ENCODE measurements at regions not wholly inside any gene's neighbourhood (a gene's known extent, or its start where the extent isn't known, plus 50 kb on each side); places are given as distances from the start of the nearest gene placed in this dataset.
"Not testable (repeated sequence)": the region's sequence is repeated elsewhere in the genome, so short reads cannot be mapped to it uniquely, and the experiment has no call there.

DNA sequence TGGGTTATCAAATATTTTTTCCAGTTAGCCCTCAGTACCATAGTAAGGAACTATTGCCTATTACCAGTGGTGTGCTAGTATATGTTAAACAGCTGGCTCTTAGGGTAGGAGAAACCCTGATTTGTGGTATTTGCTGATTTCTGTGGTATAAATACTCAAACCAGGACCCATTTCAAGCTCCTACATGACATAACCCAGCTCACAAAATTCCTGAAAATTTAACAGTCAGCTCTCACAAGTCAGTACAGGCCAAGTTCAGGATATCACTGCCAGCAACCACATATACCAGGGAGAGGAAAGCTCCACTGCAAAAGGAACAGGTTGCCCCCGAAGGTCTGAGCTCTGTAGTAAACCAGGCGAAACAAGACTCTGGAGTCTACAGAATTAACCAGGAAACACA, 315.3 kb downstream of the NOVA1 start:
- DNase-seq: no peak
- no peak overlapping the region for H3K27ac Mint-ChIP-seq
- H3K27me3 Mint-ChIP-seq: no peaks in the 10 kb centered on the region
- H3K4me1 Mint-ChIP-seq: no peaks in the 10 kb centered on the region
- H3K4me3 Mint-ChIP-seq: no peak overlapping the region
- no peaks in the 10 kb centered on the region for H3K36me3 Mint-ChIP-seq (ENCODE audit: low read depth)
- CTCF ChIA-PET: no interaction called here
- H3K9me3 Mint-ChIP-seq: no peaks in the 10 kb centered on the region
- POLR2A ChIA-PET: no interaction called here

DNA sequence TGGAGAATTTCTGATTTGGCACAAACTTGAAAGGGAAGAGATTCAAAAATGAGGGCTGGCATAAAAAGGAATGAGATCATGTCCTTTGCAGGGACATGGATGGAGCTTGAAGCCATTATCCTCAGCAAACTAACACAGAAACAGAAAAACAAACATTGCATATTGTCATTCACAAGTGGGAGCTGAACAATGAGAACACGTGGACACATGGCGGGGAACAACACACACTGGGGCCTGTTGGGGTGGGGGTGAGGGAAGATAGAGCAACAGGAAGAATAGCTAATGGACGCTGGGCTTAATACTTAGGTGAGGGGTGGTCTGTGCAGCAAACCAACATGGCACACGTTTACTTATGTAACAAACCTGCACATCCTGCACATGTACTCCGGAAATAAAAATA, 315.8 kb downstream of the NOVA1 start:
- H3K4me1 Mint-ChIP-seq; CTCF ChIA-PET; H3K9me3 Mint-ChIP-seq; POLR2A ChIA-PET; H3K27me3 Mint-ChIP-seq; DNase-seq; H3K27ac Mint-ChIP-seq; H3K36me3 Mint-ChIP-seq (ENCODE audit: low read depth); H3K4me3 Mint-ChIP-seq: not testable (repeated sequence)

DNA sequence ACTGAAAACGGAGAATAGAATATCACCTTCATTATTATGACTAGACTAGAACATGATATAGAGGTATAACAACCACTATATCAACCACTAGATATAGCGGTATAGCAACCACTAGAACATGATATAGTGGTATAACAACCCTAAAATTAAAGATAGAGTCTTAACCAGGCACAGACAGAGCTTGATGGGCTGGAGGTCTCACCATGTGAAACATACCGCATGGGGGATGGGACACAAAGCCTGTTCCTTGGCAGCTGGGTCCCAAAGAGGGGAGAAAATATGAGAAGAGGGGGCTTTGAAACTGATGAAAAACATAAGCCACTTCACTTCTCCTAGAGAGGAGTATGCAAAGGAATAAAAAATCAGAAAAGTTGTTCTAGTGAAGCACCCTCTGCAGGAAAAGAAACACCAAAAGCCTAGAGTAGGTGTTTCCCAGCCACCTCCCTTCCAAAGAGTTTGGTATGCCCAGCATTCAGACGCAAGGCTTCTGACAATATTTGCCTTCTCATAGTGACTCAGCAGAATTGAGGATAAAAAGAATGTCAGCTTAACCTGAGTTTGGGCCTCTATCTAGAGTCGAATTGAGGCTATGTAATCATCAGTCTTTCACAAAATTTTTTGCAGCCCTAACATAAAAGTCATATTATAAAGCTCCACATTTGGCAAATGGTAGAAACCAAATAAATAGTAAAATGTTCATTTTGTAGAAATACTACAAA, 316.4 kb downstream of the NOVA1 start:
- Mint-ChIP-seq H3K4me1 (no peaks in the 10 kb centered on the region), H3K4me3 (no peak overlapping the region), H3K27me3 (no peaks in the 10 kb centered on the region), H3K9me3 (no peaks in the 10 kb centered on the region), H3K27ac (no peak overlapping the region), H3K36me3 (ENCODE audit: low read depth) (no peaks in the 10 kb centered on the region)
- ChIA-PET POLR2A (no interaction called here), CTCF (no interaction called here)
- no peak for DNase-seq

DNA sequence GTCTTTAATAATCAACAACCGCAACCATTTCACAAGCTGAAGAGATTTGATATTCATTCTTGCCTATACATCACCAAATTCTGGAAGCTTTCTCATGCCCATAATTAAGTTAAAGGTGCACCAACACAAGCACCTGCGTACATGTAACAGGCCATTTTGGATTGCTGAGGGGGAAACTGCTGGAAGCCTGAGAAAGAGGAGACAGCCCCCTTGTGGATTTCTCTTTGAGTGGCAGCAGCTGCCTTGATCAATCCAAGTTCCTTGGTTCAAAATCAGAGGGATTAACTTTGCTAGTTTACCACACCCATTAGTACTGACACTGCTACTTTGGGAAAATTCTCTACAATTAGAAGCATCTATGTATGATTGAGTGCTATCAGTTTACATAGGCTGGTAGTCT, 321.1 kb downstream of the NOVA1 start:
- Mint-ChIP-seq H3K27me3 (no peaks in the 10 kb centered on the region), H3K4me3 (no peak overlapping the region), H3K9me3 (peaks cover 2% of the 10 kb centered on the region), H3K36me3 (ENCODE audit: low read depth) (no peaks in the 10 kb centered on the region), H3K27ac (no peak overlapping the region), H3K4me1 (no peaks in the 10 kb centered on the region)
- no peak for DNase-seq
- CTCF ChIA-PET: no interaction called here
- POLR2A ChIA-PET: no interaction called here

DNA sequence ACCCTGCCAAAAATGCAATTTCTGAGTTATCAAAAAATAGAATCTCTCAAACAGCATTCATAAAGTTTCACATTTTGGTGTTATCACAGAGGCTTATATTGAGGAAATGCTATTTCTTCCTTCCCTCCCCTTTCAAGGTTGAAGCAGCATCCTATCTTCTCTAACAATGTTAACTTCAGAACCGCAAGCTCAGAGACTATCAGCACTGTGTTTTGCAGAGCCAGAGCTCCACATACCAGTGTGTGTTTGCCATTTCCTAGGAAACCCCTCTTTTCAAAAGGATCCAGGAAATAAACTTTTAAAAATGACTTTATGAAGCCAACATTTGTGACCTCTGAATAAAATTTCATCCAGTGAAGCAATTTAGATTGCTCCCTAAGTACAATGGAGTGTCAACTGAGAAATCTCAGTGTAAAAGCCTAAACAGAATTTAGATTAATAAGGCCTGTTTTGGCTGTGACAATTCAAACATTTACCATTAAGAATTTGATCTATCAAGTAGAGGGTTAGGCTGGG, 332.6 kb downstream of the NOVA1 start:
- no peak overlapping the region for H3K27ac Mint-ChIP-seq
- ChIA-PET CTCF (no interaction called here), POLR2A (no interaction called here)
- no peaks in the 10 kb centered on the region for H3K27me3 Mint-ChIP-seq
- DNase-seq: no peak
- no peaks in the 10 kb centered on the region for H3K36me3 Mint-ChIP-seq (ENCODE audit: low read depth)
- peaks cover 11% of the 10 kb centered on the region for H3K9me3 Mint-ChIP-seq
- H3K4me3 Mint-ChIP-seq: no peak overlapping the region
- no peaks in the 10 kb centered on the region for H3K4me1 Mint-ChIP-seq

DNA sequence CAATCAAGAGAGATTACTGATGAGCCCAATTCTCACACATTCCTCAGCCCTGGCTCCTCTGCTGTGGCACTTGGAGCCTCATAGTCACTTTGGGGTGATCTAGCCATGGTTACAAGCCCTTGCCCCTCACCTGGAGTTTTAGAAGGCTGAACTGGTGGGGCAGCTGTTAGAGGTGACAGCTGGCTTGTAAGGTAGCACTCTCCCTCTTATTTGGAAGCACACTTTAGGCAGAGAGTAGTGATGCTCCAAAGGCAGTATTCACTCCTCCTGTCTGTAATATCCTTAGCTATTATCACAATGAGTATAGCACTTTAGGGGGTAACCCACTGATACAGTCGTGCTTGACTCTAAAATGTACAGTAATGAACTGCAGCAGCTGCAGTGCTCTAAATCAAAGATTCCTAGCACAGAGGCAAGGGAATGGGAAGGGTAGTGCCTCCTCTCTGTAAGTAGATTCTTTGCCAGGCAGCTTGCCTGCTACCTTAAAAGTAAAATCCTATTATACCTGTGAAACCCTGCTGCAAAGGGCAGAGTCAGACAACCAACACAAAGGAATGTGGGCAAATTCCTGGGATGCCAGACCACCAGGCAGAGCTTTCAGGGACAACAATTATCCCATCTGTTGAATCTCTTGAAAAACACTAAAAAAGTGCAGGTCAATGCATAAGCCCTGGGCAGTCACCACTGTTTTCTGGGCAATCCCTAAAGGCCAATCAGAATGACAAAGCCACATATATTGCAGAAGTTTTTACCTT, 336.3 kb downstream of the NOVA1 start:
- no peak for DNase-seq
- no peak overlapping the region for H3K4me3 Mint-ChIP-seq
- no peaks in the 10 kb centered on the region for H3K27me3 Mint-ChIP-seq
- H3K4me1 Mint-ChIP-seq: no peaks in the 10 kb centered on the region
- ChIA-PET CTCF (no interaction called here), POLR2A (no interaction called here)
- H3K27ac Mint-ChIP-seq: no peak overlapping the region
- H3K9me3 Mint-ChIP-seq: peaks cover 10% of the 10 kb centered on the region
- H3K36me3 Mint-ChIP-seq (ENCODE audit: low read depth): no peaks in the 10 kb centered on the region

DNA sequence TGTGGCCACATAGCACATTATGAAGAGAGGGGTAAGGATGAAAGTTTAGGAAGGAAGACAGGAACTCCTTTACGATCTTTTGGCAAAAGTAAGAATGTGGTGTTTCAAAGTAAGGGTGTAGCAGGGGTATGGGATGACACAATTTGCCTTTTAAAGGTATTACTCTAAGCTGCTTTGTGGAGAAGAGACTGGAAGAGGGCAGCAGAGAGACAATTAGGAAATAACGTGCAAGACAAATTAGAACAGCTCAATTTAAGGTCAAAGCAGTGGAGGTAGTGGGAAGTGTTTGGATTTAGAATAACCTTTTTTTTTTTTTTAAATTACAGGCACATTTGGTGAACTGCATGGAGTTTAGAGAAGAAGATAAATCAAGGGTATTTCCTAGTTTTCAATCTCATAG, 342.6 kb downstream of the NOVA1 start:
- Mint-ChIP-seq H3K36me3 (ENCODE audit: low read depth) (no peaks in the 10 kb centered on the region), H3K4me3 (no peak overlapping the region), H3K4me1 (no peaks in the 10 kb centered on the region), H3K9me3 (peaks cover 3% of the 10 kb centered on the region), H3K27me3 (no peaks in the 10 kb centered on the region), H3K27ac (no peak overlapping the region)
- ChIA-PET CTCF (no interaction called here), POLR2A (no interaction called here)
- DNase-seq: no peak

DNA sequence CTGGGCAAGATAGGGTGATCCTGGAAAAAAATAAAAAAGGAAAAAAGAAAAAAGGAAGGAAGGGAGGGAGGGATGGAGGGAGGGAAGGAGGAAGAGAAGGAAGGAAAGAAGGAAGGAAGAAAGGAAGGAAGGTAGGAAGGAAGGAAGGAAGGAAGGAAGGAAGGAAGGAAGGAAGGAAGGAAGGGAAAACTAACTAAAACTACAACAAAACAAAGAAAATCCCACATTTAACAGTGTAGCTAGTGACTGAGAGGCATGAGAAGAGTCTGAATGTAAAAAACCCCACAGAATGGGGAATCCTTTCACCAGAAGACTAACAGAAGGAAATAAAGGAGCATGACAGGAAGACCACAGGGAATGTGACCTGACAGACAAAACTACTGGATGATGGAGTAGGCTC, 345.7 kb downstream of the NOVA1 start:
- CTCF ChIA-PET: no interaction called here
- peaks cover 3% of the 10 kb centered on the region for H3K9me3 Mint-ChIP-seq
- no peaks in the 10 kb centered on the region for H3K27me3 Mint-ChIP-seq
- no peak overlapping the region for H3K27ac Mint-ChIP-seq
- no peak for DNase-seq
- H3K4me1 Mint-ChIP-seq: no peaks in the 10 kb centered on the region
- POLR2A ChIA-PET: no interaction called here
- no peak overlapping the region for H3K4me3 Mint-ChIP-seq
- no peaks in the 10 kb centered on the region for H3K36me3 Mint-ChIP-seq (ENCODE audit: low read depth)

DNA sequence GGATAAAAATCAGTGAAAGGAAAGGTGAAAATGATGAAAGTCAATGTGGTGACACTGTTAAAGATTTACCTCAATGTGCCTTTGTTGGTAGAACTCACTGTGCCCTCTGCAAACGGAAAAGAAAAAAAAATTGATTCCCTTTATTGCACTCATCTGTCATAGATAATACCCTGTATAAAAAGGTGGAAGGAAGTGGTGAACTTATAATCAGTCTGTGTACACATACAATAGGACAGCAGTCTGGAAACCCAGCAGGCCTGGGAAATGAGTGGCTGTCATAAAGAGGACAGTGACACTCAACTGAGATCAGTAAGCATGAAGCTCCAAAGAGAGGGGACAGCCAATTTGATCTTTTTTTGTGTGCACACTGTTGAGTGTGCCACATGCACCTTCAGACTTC, 364.7 kb downstream of the NOVA1 start:
- H3K36me3 Mint-ChIP-seq (ENCODE audit: low read depth): no peaks in the 10 kb centered on the region
- H3K27ac Mint-ChIP-seq: no peak overlapping the region
- CTCF ChIA-PET: no interaction called here
- DNase-seq: no peak
- H3K4me1 Mint-ChIP-seq: no peaks in the 10 kb centered on the region
- no peaks in the 10 kb centered on the region for H3K27me3 Mint-ChIP-seq
- H3K9me3 Mint-ChIP-seq: peaks cover 4% of the 10 kb centered on the region
- H3K4me3 Mint-ChIP-seq: no peak overlapping the region
- POLR2A ChIA-PET: no interaction called here

DNA sequence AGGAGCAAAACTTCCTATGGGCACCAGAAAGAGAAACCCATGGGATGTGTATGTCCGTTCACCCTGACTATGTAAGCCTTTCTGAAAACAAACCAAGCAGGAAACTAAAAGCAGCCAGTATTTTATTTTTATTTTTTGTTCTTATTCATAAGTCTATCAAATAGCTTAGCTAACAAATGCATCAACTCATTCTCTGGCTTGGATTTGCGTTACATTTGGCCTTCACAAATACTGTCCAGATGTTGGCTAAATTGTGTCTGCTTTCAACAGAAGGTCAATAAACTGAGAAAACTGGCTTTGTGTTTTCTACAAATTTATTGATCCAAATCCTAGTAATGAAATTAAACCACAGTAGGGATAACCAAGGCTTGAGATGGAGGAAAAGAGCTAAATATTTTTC, 379.0 kb downstream of the NOVA1 start:
- Mint-ChIP-seq H3K4me3 (no peak overlapping the region), H3K36me3 (ENCODE audit: low read depth) (no peaks in the 10 kb centered on the region), H3K27me3 (no peaks in the 10 kb centered on the region), H3K27ac (no peak overlapping the region), H3K4me1 (no peaks in the 10 kb centered on the region), H3K9me3 (no peaks in the 10 kb centered on the region)
- no peak for DNase-seq
- ChIA-PET POLR2A (no interaction called here), CTCF (no interaction called here)

DNA sequence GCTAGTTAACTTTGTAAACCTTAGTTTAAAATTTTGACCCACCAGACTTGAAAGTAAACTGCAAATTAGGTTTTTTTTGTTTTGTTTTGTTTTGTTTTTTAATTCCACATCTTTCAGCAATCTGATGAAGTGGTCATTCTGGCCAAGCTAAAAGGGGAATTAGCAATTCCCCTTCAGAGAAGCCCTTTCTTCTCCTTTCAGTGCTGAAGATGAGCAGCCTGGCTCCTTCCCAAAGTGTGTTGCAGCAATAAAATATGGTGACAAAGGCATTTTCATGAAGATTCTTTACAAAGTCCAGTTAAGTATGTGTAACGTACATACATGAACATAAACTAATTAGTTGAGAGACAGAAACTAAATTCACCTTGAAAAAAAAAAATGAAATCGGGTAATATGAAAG, 380.1 kb downstream of the NOVA1 start:
- ChIA-PET CTCF (no interaction called here), POLR2A (no interaction called here)
- Mint-ChIP-seq H3K27me3 (no peaks in the 10 kb centered on the region), H3K27ac (no peak overlapping the region), H3K9me3 (no peaks in the 10 kb centered on the region), H3K4me3 (no peak overlapping the region), H3K36me3 (ENCODE audit: low read depth) (no peaks in the 10 kb centered on the region), H3K4me1 (no peaks in the 10 kb centered on the region)
- no peak for DNase-seq

DNA sequence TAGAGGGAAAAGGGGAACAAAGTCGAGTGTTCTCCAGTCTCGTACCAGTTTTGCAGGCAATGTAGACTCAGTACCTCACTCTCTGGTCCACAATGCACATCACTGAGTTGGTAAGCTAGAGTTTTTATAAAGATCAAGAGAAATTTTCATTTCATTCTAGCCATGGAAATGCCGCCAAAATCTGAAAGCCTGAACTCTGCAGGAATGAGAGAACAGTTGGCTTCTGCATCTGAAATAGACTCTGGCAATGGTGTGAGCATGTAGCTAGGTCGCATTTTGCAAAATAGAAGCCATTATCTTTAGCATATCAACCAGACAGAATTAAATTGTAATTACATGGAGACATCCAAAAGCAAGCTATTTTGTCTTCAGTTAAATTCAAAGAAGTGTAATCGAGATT, 381.0 kb downstream of the NOVA1 start:
- Mint-ChIP-seq H3K27me3 (no peaks in the 10 kb centered on the region), H3K4me3 (no peak overlapping the region), H3K27ac (no peak overlapping the region), H3K36me3 (ENCODE audit: low read depth) (no peaks in the 10 kb centered on the region), H3K9me3 (no peaks in the 10 kb centered on the region), H3K4me1 (no peaks in the 10 kb centered on the region)
- ChIA-PET POLR2A (no interaction called here), CTCF (no interaction called here)
- DNase-seq: no peak

DNA sequence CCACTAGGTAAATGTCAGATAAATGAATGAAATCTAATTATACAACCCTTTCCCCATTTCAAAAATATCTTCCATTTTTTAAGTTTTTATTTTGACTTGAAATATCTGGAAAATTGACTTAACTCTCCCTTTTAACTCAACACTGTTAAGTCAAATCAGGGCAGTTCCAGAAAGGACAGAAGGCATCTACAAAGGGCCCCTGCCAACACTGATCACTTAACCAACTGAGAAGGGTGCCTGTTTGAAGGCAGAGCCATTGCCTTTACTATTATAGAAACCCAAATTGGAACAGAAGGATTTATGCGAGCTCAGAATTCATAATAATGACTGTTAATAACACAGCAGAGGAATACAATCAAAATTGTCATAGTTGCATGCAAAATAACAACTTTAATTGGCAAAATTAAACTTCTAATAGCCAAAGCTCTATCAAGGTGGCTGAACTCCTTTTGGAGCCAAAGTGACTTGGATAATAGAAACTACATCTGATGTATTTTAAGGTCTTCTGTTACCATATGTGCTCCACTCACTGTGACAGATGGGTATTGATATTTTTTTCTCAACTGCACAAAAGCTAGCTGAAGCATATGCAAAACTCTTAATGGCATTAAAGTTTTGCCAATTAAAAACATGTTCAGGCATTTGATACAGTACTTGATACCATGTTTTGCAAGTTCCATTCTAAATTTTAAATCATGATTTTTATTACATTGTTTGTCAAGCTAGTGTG, 383.8 kb downstream of the NOVA1 start:
- no peak for DNase-seq
- Mint-ChIP-seq H3K36me3 (ENCODE audit: low read depth) (no peaks in the 10 kb centered on the region), H3K4me1 (no peaks in the 10 kb centered on the region), H3K4me3 (no peak overlapping the region), H3K9me3 (peaks cover 2% of the 10 kb centered on the region), H3K27ac (no peak overlapping the region), H3K27me3 (no peaks in the 10 kb centered on the region)
- ChIA-PET CTCF (no interaction called here), POLR2A (no interaction called here)
